Mesothelial cell of epicardium (in vitro differentiated cells): ENCODE measurements at regions not wholly inside any gene's neighbourhood (a gene's known extent, or its start where the extent isn't known, plus 50 kb on each side); places are given as distances from the start of the nearest gene placed in this dataset.
A peak's percentile ranks its signal among the peaks of the same experiment; 100 is the strongest.
"Not testable (repeated sequence)": the region's sequence is repeated elsewhere in the genome, so short reads cannot be mapped to it uniquely, and the experiment has no call there.

ENCODE experiments used
- DNase-seq, 2 experiments: peaks; one replicate each; pipeline ENCODE4 v3.0.0; 2021; ENCODE audit warnings: low spot score in 2 of 2; ENCODE audit not compliant: unreplicated experiment in 2 of 2
- H3K27ac Mint-ChIP-seq: 2 replicates; pipeline ENCODE4 v1.8.0; 2021; ENCODE audit warnings: mixed read lengths
- H3K27me3 Mint-ChIP-seq: 2 replicates; pipeline ENCODE4 v1.8.0; 2021; ENCODE audit warnings: low read depth, mixed read lengths
- H3K36me3 Mint-ChIP-seq: 2 replicates; pipeline ENCODE4 v1.8.0; 2021; ENCODE audit warnings: mixed read lengths
- H3K4me1 Mint-ChIP-seq: 2 replicates; pipeline ENCODE4 v1.8.0; 2021; ENCODE audit warnings: mixed read lengths
- H3K4me3 Mint-ChIP-seq: 2 replicates; pipeline ENCODE4 v1.8.0; 2021; ENCODE audit warnings: mild to moderate bottlenecking, moderate library complexity, mixed read lengths
- H3K9me3 Mint-ChIP-seq: 2 replicates; pipeline ENCODE4 v1.8.0; 2021; ENCODE audit warnings: mixed read lengths
- TF ChIP-seq, protein P1 (sequence below): fragments of 200-600 bp; sonication (generic); IDR thresholded peaks from one replicate; pipeline ENCODE4 v1.5.0; 2021; ENCODE audit warnings: antibody characterized with exemption; ENCODE audit not compliant: unreplicated experiment

DNA sequence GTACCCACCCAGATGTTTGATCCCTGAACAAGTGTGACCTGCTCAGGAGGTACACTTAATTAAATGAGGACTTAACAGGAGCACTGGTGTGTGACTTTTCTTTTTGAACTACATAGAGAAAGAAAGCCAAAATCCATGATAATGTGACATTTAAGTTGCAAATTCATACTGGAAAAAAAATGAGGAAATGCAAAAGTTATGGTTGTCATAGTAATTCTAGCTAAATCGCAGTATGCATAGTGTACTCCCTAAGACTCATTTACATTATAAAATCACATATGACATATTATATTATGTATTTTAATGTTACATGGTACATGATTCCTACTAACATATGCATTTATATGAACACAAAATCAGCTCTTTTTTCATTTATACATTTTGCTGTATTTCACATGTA is 92.0 kb upstream of the PCSK5 start:
- Mint-ChIP-seq H3K4me3 (no peak overlapping the region), H3K9me3 (peaks cover 8% of the 10 kb centered on the region), H3K36me3 (no peaks in the 10 kb centered on the region), H3K4me1 (peaks cover 22% of the 10 kb centered on the region), H3K27ac (no peak overlapping the region), H3K27me3 (no peaks in the 10 kb centered on the region)
- no peak for DNase-seq
- TF ChIP-seq, protein P1, sequence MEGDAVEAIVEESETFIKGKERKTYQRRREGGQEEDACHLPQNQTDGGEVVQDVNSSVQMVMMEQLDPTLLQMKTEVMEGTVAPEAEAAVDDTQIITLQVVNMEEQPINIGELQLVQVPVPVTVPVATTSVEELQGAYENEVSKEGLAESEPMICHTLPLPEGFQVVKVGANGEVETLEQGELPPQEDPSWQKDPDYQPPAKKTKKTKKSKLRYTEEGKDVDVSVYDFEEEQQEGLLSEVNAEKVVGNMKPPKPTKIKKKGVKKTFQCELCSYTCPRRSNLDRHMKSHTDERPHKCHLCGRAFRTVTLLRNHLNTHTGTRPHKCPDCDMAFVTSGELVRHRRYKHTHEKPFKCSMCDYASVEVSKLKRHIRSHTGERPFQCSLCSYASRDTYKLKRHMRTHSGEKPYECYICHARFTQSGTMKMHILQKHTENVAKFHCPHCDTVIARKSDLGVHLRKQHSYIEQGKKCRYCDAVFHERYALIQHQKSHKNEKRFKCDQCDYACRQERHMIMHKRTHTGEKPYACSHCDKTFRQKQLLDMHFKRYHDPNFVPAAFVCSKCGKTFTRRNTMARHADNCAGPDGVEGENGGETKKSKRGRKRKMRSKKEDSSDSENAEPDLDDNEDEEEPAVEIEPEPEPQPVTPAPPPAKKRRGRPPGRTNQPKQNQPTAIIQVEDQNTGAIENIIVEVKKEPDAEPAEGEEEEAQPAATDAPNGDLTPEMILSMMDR = no peak

DNA sequence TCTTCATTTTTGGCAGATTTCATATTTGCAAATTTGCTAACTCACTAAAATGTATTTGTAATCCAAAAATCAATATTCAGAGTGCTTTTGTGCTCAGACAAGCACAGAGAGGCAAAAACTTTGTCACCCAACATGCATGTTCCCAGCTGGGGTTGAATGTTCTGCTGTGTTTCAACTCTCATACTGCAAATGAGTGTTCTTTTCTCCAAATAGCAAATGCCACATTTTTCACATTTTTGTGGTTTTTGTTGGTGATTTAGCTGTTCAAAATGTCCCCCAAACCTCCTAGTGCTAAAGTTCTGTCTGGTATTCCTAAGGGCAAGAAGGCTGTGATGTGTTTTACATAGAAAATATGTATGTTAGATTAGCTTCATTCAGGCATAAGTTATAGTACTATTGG is 87.3 kb upstream of the PCSK5 start:
- peak overlapping the region; percentile 22 for H3K27ac Mint-ChIP-seq

DNA sequence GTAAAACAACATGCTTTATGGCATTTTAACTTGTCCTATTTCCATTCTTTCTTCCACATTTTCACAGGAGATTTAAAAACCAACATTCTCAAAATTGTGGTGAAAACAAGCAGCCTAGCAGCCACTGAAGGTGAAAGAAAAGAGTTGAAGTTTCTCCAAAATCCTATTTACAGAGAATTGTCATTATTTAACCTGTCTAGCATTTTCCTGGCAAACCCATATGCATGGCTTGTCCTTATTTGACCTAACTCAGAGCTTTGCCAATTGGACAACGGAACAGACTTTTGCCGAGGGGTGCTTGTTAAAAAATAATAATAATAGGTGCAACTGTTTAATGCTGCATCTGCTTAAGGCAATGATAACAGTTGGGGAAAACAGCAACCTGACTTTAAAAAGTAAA is 80.4 kb upstream of the PCSK5 start:
- Mint-ChIP-seq H3K27ac (no peak overlapping the region), H3K4me1 (peaks cover 4% of the 10 kb centered on the region), H3K27me3 (no peaks in the 10 kb centered on the region), H3K9me3 (peaks cover 38% of the 10 kb centered on the region), H3K4me3 (no peak overlapping the region), H3K36me3 (peaks cover 12% of the 10 kb centered on the region)
- DNase-seq = no peak
- TF ChIP-seq, protein P1 = no peak

More for the DNA sequence above, 87.3 kb upstream of the PCSK5 start:
- no peak for DNase-seq
- H3K9me3 Mint-ChIP-seq = no peaks in the 10 kb centered on the region
- H3K4me1 Mint-ChIP-seq = peaks cover 27% of the 10 kb centered on the region
- no peak overlapping the region for H3K4me3 Mint-ChIP-seq
- TF ChIP-seq, protein P1 = no peak
- H3K36me3 Mint-ChIP-seq = no peaks in the 10 kb centered on the region
- H3K27me3 Mint-ChIP-seq = no peaks in the 10 kb centered on the region

DNA sequence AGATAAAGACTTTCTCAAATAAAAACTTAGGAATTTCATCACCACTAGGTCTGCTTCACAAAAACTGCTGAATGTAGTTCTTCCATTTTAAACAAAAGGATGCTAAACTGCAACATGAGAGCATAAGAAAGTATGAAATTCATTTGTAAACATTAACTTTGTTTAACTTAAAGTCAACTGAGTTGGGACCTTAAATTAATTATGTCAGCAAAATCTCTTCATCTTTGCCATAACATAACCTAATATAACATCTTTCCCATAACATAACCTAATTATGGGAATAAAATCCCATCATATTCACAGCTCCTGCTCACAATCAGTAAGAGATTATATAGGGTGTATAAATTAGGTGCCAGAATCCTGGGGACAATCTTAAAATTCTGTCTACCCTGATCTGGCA is 78.8 kb upstream of the PCSK5 start:
- H3K9me3 Mint-ChIP-seq = peaks cover 39% of the 10 kb centered on the region
- TF ChIP-seq, protein P1 = no peak
- H3K27me3 Mint-ChIP-seq = no peaks in the 10 kb centered on the region
- peaks cover 12% of the 10 kb centered on the region for H3K36me3 Mint-ChIP-seq
- no peak overlapping the region for H3K4me3 Mint-ChIP-seq
- no peak overlapping the region for H3K27ac Mint-ChIP-seq
- peaks cover 1% of the 10 kb centered on the region for H3K4me1 Mint-ChIP-seq
- DNase-seq = no peak

DNA sequence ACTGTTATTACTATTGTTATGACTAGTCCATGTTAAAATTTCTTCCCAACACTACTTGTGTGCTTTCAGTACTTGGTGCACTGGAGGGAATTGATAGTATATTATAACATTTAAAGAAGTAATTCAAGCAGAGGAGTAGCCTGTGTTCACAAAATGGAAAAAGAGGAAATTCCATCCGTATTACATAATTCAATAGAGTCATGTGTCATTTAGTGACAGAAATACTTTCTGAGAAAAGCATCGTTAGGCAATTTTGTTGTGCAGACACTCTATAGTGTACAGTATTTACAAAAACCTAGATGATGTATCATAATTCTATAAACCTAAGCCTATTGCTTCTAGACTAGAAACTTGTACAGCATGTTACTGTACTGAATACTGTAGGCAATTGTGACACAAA is 78.3 kb upstream of the PCSK5 start:
- no peak overlapping the region for H3K4me3 Mint-ChIP-seq
- peaks cover 42% of the 10 kb centered on the region for H3K9me3 Mint-ChIP-seq
- H3K27me3 Mint-ChIP-seq = no peaks in the 10 kb centered on the region
- peaks cover 12% of the 10 kb centered on the region for H3K36me3 Mint-ChIP-seq
- DNase-seq = no peak
- H3K4me1 Mint-ChIP-seq = no peaks in the 10 kb centered on the region
- TF ChIP-seq, protein P1 = no peak
- no peak overlapping the region for H3K27ac Mint-ChIP-seq

DNA sequence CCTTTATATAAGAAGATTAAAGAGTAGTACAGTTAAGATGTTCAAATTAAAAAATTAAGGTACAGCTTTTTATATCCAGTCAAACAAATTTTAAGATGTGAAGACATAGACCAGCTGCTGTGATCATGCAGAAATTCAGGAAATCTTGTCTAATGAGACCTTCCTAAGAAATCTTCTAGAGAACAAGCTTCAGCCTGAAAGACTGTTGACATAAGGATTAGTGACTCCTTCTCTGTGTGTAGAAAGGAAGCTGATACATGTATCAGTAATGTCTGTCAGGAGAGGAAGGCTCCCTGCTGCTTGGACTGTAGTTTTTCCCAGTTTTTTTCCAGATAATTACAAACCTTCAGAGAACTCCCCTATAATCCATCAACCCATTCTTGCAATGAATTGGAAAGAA is 75.8 kb upstream of the PCSK5 start:
- Mint-ChIP-seq H3K27ac (no peak overlapping the region), H3K36me3 (peaks cover 14% of the 10 kb centered on the region), H3K9me3 (peaks cover 65% of the 10 kb centered on the region), H3K4me3 (no peak overlapping the region), H3K27me3 (no peaks in the 10 kb centered on the region), H3K4me1 (no peaks in the 10 kb centered on the region)
- no peak for DNase-seq
- TF ChIP-seq, protein P1 = no peak

DNA sequence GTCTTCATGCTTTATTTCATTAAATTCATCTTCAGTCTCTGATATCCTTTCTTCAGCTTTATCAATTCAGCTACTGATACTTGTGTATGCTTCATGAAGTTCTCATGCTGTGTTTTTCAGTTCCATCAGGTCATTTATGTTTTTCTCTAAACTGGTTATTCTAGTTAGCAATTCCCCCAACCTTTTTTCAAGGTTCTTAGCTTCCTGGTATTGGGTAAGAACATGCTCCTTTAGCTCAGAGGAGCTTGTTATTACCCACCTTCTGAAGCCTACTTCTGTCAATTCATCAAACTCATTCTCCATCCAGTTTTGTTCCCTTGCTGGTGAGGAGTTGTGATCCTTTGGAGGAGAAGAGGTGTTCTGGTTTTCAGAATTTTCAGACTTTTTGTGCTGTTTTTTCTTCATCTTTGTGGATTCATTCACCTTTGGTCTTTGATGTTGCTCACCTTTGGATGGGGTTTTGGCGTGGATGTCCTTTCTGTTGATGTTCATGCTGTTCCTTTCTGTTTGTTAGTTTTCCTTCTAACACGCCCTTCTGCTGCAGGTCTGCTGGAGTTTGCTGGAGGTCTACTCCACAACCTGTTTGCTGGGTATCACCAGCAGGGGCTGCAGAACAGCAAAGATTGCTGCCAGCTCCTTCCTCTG is 69.9 kb upstream of the PCSK5 start:
- Mint-ChIP-seq H3K9me3 (peaks cover 36% of the 10 kb centered on the region), H3K4me1 (peaks cover 10% of the 10 kb centered on the region)
- not testable (repeated sequence) for H3K4me3 Mint-ChIP-seq, H3K27ac Mint-ChIP-seq, DNase-seq, H3K36me3 Mint-ChIP-seq, H3K27me3 Mint-ChIP-seq
